HepG2 (cell line): ENCODE measurements at regions not wholly inside any gene's neighbourhood (a gene's known extent, or its start where the extent isn't known, plus 50 kb on each side); places are given as distances from the start of the nearest gene placed in this dataset.

ENCODE experiments used
- ARNT2 ChIP-seq: sonication (generic); formaldehyde crosslinking; IDR thresholded peaks from 2 replicates; pipeline ENCODE4 v1.8.0; 2022; ENCODE audit warnings: mild to moderate bottlenecking, low read depth, missing genetic modification reagents, moderate library complexity
- DPF2 ChIP-seq: sonication (generic); formaldehyde crosslinking; IDR thresholded peaks from 2 replicates; pipeline ENCODE4 v1.4.0; 2020; ENCODE audit warnings: mild to moderate bottlenecking, low read depth, missing genetic modification reagents, borderline replicate concordance
- MAX ChIP-seq: IDR thresholded peaks from 2 replicates; pipeline ENCODE4 v1.6.1; 2012; ENCODE audit warnings: inconsistent platforms
- MAZ ChIP-seq, 2 experiments: sonication (generic) in 1 of 2; formaldehyde crosslinking in 1 of 2; IDR thresholded peaks; 2 replicates each; pipeline versions ENCODE4 v1.5.0 to v1.6.1; 2012 to 2020; ENCODE audit warnings: low read depth in 2 of 2, mild to moderate bottlenecking in 2 of 2, borderline replicate concordance in 1 of 2, improper control_type of control experiment in 1 of 2, low read length in 1 of 2, missing genetic modification reagents in 1 of 2, moderate library complexity in 1 of 2
- MBNL3 ChIP-seq: fragments of 250-450 bp; sonication (Bioruptor Pico); conservative IDR thresholded peaks from 2 replicates; pipeline ENCODE4 v1.8.0; 2022; ENCODE audit warnings: mild to moderate bottlenecking, inconsistent platforms
- RXRA ChIP-seq: sonication (generic); formaldehyde crosslinking; IDR thresholded peaks from 2 replicates; pipeline ENCODE4 v1.5.1; 2020; ENCODE audit warnings: missing genetic modification reagents
- SNAPC4 ChIP-seq: sonication (generic); formaldehyde crosslinking; IDR thresholded peaks from 2 replicates; pipeline ENCODE4 v1.4.0; 2020; ENCODE audit warnings: mild to moderate bottlenecking, missing genetic modification reagents
- TBP ChIP-seq: sonication (generic); formaldehyde crosslinking; IDR thresholded peaks from 2 replicates; pipeline ENCODE4 v1.5.0; 2020; ENCODE audit warnings: missing genetic modification reagents
- THAP11 ChIP-seq: IDR thresholded peaks from 2 replicates; pipeline ENCODE4 v1.6.1; 2016; ENCODE audit warnings: missing biosample characterization, missing genetic modification reagents
- THAP7 ChIP-seq: sonication (generic); formaldehyde crosslinking; IDR thresholded peaks from 2 replicates; pipeline ENCODE4 v1.8.1; 2023; ENCODE audit warnings: mild to moderate bottlenecking, missing genetic modification reagents
- THYN1 ChIP-seq: sonication (generic); formaldehyde crosslinking; IDR thresholded peaks from 2 replicates; pipeline ENCODE4 v1.8.1; 2023; ENCODE audit warnings: low read depth, mild to moderate bottlenecking, moderate library complexity, missing genetic modification reagents, borderline replicate concordance
- ZBTB40 ChIP-seq, 2 experiments: fragments of 450-650 bp in 1 of 2; sonication (generic) in 1 of 2; formaldehyde crosslinking in 1 of 2; IDR thresholded peaks; 2 replicates each; pipeline versions ENCODE4 v1.6.1 to v1.8.0; 2016 to 2022; ENCODE audit warnings: antibody characterized with exemption in 1 of 2, mild to moderate bottlenecking in 1 of 2, missing genetic modification reagents in 1 of 2
- ZNF354B ChIP-seq: sonication (generic); formaldehyde crosslinking; IDR thresholded peaks from 2 replicates; pipeline ENCODE4 v1.8.0; 2022; ENCODE audit warnings: mild to moderate bottlenecking, missing genetic modification reagents
- ZNF496 ChIP-seq: sonication (generic); formaldehyde crosslinking; IDR thresholded peaks from 2 replicates; pipeline ENCODE4 v1.8.1; 2023; ENCODE audit warnings: mild to moderate bottlenecking, moderate library complexity, missing genetic modification reagents; ENCODE audit not compliant: insufficient replicate concordance
- ZNF713 ChIP-seq: sonication (generic); formaldehyde crosslinking; IDR thresholded peaks from 2 replicates; pipeline ENCODE4 v1.4.0; 2020; ENCODE audit warnings: mild to moderate bottlenecking, missing genetic modification reagents

GRCh38 chrX:38890963-38891362 is 89.7 kb downstream of the MID1IP1 start (continued):
- 0 out of 2 replicates have a peak, but pooled peaks have one; percentile 15 for TF ChIP-seq MAX
- no peak for TF ChIP-seq RXRA (CRISPR knock-in tag)
- TF ChIP-seq TBP (CRISPR knock-in tag), result no peak
- TF ChIP-seq ZNF713 (CRISPR knock-in tag), result no peak
- no peak for TF ChIP-seq SNAPC4 (CRISPR knock-in tag)
- no peak for TF ChIP-seq ZNF354B (CRISPR knock-in tag)
- no peak for TF ChIP-seq THAP7 (CRISPR knock-in tag)
- no peak for TF ChIP-seq ZNF496
- TF ChIP-seq MAZ (IDR thresholded peaks at IDR 0.05; ENCODE audit: borderline replicate concordance, low read depth, low read length), result no peak
- no peak for TF ChIP-seq MAZ (CRISPR knock-in tag; IDR thresholded peaks at IDR 0.05; ENCODE audit: low read depth)
- TF ChIP-seq ZBTB40 (IDR thresholded peaks at IDR 0.05), result no peak
- TF ChIP-seq ZBTB40 (CRISPR knock-in tag; IDR thresholded peaks at IDR 0.05), result no peak
- peak; percentile 28; the same call in 1 of the 2 replicates for TF ChIP-seq THAP11
- no peak for TF ChIP-seq MBNL3 (CRISPR knock-in tag)
- no peak for TF ChIP-seq DPF2 (CRISPR knock-in tag)
- no peak for TF ChIP-seq ARNT2 (CRISPR knock-in tag)
- no peak for TF ChIP-seq THYN1
